ENCODE measurements at regions not wholly inside any gene's neighbourhood (a gene's known extent, or its start where the extent isn't known, plus 50 kb on each side); places are given as distances from the start of the nearest gene placed in this dataset.

DNA sequence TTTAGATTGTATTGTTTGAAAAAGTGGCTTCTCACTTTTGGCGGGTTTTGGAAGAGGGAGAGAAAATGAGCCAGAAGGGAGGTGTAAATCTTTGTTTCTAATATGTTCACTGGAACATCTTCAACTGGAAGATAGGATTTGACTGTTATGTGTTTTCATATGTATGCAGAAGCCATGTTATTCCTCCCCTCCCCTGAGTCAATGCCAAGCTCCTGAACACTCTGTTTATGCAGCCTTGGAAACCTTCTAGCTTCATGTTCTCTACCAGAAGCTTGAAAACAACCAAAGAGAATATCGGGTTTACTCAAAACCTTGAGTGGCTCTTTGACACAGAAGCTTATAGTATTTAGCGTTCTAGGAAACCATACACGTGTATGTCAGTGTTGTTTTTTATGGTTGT, 279.1 kb downstream of the PRL start:
- BruUV-seq (replicated peaks): no TSS peak
- Histone ChIP-seq H3K4me3 (ENCODE audit: low read depth, low read length, poor library complexity, severe bottlenecking) (no peak overlapping the region), H3K9me2 (ENCODE audit: insufficient read depth, low read length) (no peaks in the 10 kb centered on the region), H3K79me2 (ENCODE audit: insufficient read depth, low read depth, low read length) (no peaks in the 10 kb centered on the region), H2AFZ (ENCODE audit: low read length) (no peak overlapping the region), H3K4me1 (ENCODE audit: insufficient read depth, low read length, poor library complexity, severe bottlenecking) (no peaks in the 10 kb centered on the region), H3K27ac (ENCODE audit: low read depth, low read length, poor library complexity, severe bottlenecking) (no peak overlapping the region), H4K20me1 (ENCODE audit: insufficient read depth, low read length) (no peaks in the 10 kb centered on the region), H3K36me3 (ENCODE audit: insufficient read depth, low read length) (no peaks in the 10 kb centered on the region), H3K4me2 (ENCODE audit: low read length) (no peak overlapping the region), H3K9me3 (ENCODE audit: low read length) (no peaks in the 10 kb centered on the region)
- TF ChIP-seq EZH2phosphoT487 (IDR thresholded peaks at IDR 0.05; ENCODE audit: borderline replicate concordance, low read depth, low read length): no peak
- TF ChIP-seq CTCF (conservative IDR thresholded peaks at IDR 0.05; ENCODE audit: low read length): no peak
- POLR2A ChIA-PET: interaction anchor here (0.6 kb wide), 1 partner anchor 1816 kb away, joined by 5 read pairs; no protein-coding TSS in a partner anchor
- CTCF ChIA-PET (ENCODE audit: unreplicated experiment): no interaction called here
- no peak for DNase-seq (ENCODE audit: low spot score)
- intact Hi-C loops (cut with micrococcal nuclease; ENCODE audit: unreplicated experiment): no loop called here

DNA sequence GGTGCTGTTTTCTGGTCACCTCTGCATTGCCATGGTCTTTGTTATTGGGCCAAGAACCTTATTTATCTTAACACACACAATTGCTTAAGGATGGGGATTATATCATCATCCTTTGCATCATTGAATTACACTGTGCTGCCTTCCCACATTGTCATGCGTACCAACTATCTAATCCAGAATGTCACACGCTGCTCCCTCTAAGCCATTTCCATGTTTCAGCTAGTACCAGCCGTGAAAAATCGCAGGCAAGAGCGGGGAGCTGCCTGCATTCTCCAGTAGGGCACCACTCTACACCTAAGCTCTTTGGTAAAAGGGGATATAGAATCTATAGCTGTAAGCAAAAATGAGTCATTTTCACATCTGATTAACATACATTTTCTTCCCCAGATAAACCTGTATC, 277.0 kb downstream of the PRL start:
- intact Hi-C loops (cut with micrococcal nuclease; ENCODE audit: unreplicated experiment): no loop called here
- no peak overlapping the region for H3K4me3 ChIP-seq (ENCODE audit: low read depth, low read length, poor library complexity, severe bottlenecking)
- H3K4me1 ChIP-seq (ENCODE audit: insufficient read depth, low read length, poor library complexity, severe bottlenecking): peaks cover under 1% of the 10 kb centered on the region
- no peak overlapping the region for H3K27ac ChIP-seq (ENCODE audit: low read depth, low read length, poor library complexity, severe bottlenecking)
- H3K9me3 ChIP-seq (ENCODE audit: low read length): no peaks in the 10 kb centered on the region
- no peak for DNase-seq (ENCODE audit: low spot score)
- no peaks in the 10 kb centered on the region for H3K9me2 ChIP-seq (ENCODE audit: insufficient read depth, low read length)
- CTCF ChIA-PET (ENCODE audit: unreplicated experiment): no interaction called here
- no peak overlapping the region for H3K4me2 ChIP-seq (ENCODE audit: low read length)
- no peak overlapping the region for H2AFZ ChIP-seq (ENCODE audit: low read length)
- no peaks in the 10 kb centered on the region for H3K79me2 ChIP-seq (ENCODE audit: insufficient read depth, low read depth, low read length)
- BruUV-seq (replicated peaks): no TSS peak
- POLR2A ChIA-PET: no interaction called here
- no peaks in the 10 kb centered on the region for H4K20me1 ChIP-seq (ENCODE audit: insufficient read depth, low read length)
- H3K36me3 ChIP-seq (ENCODE audit: insufficient read depth, low read length): no peaks in the 10 kb centered on the region
- TF ChIP-seq EZH2phosphoT487 (IDR thresholded peaks at IDR 0.05; ENCODE audit: borderline replicate concordance, low read depth, low read length) (no peak), CTCF (conservative IDR thresholded peaks at IDR 0.05; ENCODE audit: low read length) (no peak)

DNA sequence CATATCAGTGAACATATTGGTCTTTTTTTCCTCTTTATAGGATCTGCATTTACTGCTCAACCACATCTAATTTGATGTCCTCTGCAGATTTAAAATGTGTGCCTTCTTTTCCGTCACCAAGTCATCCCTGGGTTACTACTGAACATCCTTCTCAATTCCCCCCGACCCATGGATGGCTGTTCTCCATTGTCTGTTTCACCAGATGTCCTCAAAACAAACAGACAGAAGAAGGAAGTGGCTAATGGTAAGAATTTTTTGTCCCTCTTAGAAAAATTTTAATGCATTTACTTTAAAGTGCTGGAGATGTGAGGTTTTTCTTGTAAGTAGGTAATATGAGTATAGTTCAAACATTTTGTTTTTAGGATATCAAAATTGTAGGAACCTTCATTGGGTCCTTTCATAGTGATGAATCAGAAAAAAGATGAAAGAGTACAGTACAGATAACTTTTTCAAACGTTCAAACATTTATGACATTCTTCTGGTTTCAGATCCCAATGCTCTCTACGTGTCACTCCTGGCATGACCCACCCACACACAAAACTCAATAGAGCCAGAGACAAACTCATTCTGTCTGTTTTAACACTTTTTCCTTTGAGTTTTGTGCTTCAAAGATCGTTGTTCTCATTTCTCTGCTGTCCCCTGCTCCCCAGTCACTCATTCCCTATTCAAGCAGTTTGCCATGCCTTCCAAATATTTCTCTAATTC, 276.4 kb downstream of the PRL start:
- H3K4me1 ChIP-seq (ENCODE audit: insufficient read depth, low read length, poor library complexity, severe bottlenecking): peaks cover 6% of the 10 kb centered on the region
- CTCF ChIA-PET (ENCODE audit: unreplicated experiment): no interaction called here

More for the DNA sequence above, 276.4 kb downstream of the PRL start:
- no peak for DNase-seq (ENCODE audit: low spot score)
- no peaks in the 10 kb centered on the region for H3K9me3 ChIP-seq (ENCODE audit: low read length)
- no peak for TF ChIP-seq CTCF (conservative IDR thresholded peaks at IDR 0.05; ENCODE audit: low read length)
- H3K4me2 ChIP-seq (ENCODE audit: low read length): no peak overlapping the region
- POLR2A ChIA-PET: no interaction called here
- no TSS peak for BruUV-seq (replicated peaks)
- H3K4me3 ChIP-seq (ENCODE audit: low read depth, low read length, poor library complexity, severe bottlenecking): no peak overlapping the region
- H2AFZ ChIP-seq (ENCODE audit: low read length): no peak overlapping the region
- H3K27ac ChIP-seq (ENCODE audit: low read depth, low read length, poor library complexity, severe bottlenecking): no peak overlapping the region
- no peaks in the 10 kb centered on the region for H3K9me2 ChIP-seq (ENCODE audit: insufficient read depth, low read length)
- intact Hi-C loops (cut with micrococcal nuclease; ENCODE audit: unreplicated experiment): no loop called here
- no peaks in the 10 kb centered on the region for H3K36me3 ChIP-seq (ENCODE audit: insufficient read depth, low read length)
- no peaks in the 10 kb centered on the region for H3K79me2 ChIP-seq (ENCODE audit: insufficient read depth, low read depth, low read length)
- H4K20me1 ChIP-seq (ENCODE audit: insufficient read depth, low read length): no peaks in the 10 kb centered on the region
